Smooth muscle cell (in vitro differentiated cells): ENCODE measurements at regions not wholly inside any gene's neighbourhood (a gene's known extent, or its start where the extent isn't known, plus 50 kb on each side); places are given as distances from the start of the nearest gene placed in this dataset.

ENCODE experiments used
- DNase-seq: peaks from one replicate; lab custom pipeline; 2025; ENCODE audit not compliant: unreplicated experiment; lab: John Stamatoyannopoulos, UW
- H2AFZ ChIP-seq: fragments of 200-600 bp; sonication (generic); 2 replicates; pipeline ENCODE4 v1.6.0; 2016; ENCODE audit warnings: antibody characterized with exemption, low read depth, mild to moderate bottlenecking
- H3F3A ChIP-seq: fragments of 200-600 bp; sonication (generic); 2 replicates; pipeline ENCODE4 v1.6.0; 2017; ENCODE audit warnings: antibody characterized with exemption, low read depth
- H3K27ac ChIP-seq: fragments of 200-600 bp; sonication (generic); 2 replicates; pipeline ENCODE4 v1.5.1; 2016; ENCODE audit warnings: low read depth, mild to moderate bottlenecking
- H3K27me3 ChIP-seq: fragments of 200-600 bp; sonication (generic); 2 replicates; pipeline ENCODE4 v1.6.1; 2016; ENCODE audit warnings: low read depth, mild to moderate bottlenecking
- H3K36me3 ChIP-seq: fragments of 200-600 bp; sonication (generic); 2 replicates; pipeline ENCODE4 v1.5.1; 2016; ENCODE audit warnings: low read depth
- H3K4me1 ChIP-seq: fragments of 200-600 bp; sonication (generic); 2 replicates; pipeline ENCODE4 v1.5.1; 2016; ENCODE audit warnings: low read depth
- H3K4me2 ChIP-seq: fragments of 200-600 bp; sonication (generic); 2 replicates; pipeline ENCODE4 v1.6.0; 2016; ENCODE audit warnings: mild to moderate bottlenecking
- H3K4me3 ChIP-seq: fragments of 200-600 bp; sonication (generic); 2 replicates; pipeline ENCODE4 v1.5.1; 2016; ENCODE audit warnings: mild to moderate bottlenecking
- H3K79me2 ChIP-seq: fragments of 200-600 bp; sonication (generic); 2 replicates; pipeline ENCODE4 v1.6.0; 2016; ENCODE audit warnings: low read depth, mild to moderate bottlenecking
- H3K9ac ChIP-seq: fragments of 200-600 bp; sonication (generic); 2 replicates; pipeline ENCODE4 v1.6.0; 2016; ENCODE audit warnings: low read depth
- H3K9me3 ChIP-seq: fragments of 200-600 bp; sonication (generic); replicated peaks from 2 replicates; pipeline ENCODE4 v1.5.1; 2016; ENCODE audit warnings: low read depth
- H4K20me1 ChIP-seq: fragments of 200-600 bp; sonication (generic); 2 replicates; pipeline ENCODE4 v1.6.0; 2016; ENCODE audit warnings: low read depth
- CTCF ChIP-seq: fragments of 200-600 bp; sonication (generic); IDR thresholded peaks from 2 replicates; pipeline ENCODE4 v1.5.1; 2017; ENCODE audit warnings: borderline replicate concordance, mild to moderate bottlenecking, antibody characterized with exemption; ENCODE audit not compliant: insufficient read depth, poor library complexity, severe bottlenecking
- WGBS: methylation state at CpG from one replicate; pipeline ENCODE4 v1.1.7; 2016; ENCODE audit warnings: low lambda C conversion rate; 5-methylcytosine and 5-hydroxymethylcytosine counted together

- Histone ChIP-seq H3F3A (no peaks in the 10 kb centered on the region), H3K9me3 (no peaks in the 10 kb centered on the region), H3K36me3 (no peaks in the 10 kb centered on the region), H3K27ac (no peak overlapping the region), H3K4me1 (no peaks in the 10 kb centered on the region), H3K4me2 (no peak overlapping the region), H3K79me2 (no peaks in the 10 kb centered on the region), H4K20me1 (no peaks in the 10 kb centered on the region), H3K27me3 (no peaks in the 10 kb centered on the region), H3K4me3 (no peak overlapping the region), H3K9ac (no peak overlapping the region), H2AFZ (no peak overlapping the region)
- no peak for TF ChIP-seq CTCF
- 85% methylated on average over 3 of the region's 3 CpGs for WGBS
- DNase-seq = no peak
These were observed 538.0 kb downstream of the GRIN2A start for GRCh38 chr16:9644258-9644657.

GRCh38 chr16:9645911-9646310, 536.3 kb downstream of the GRIN2A start:
- no peak overlapping the region for H3K4me3 ChIP-seq
- H3K9me3 ChIP-seq = no peaks in the 10 kb centered on the region
- H3K79me2 ChIP-seq = no peaks in the 10 kb centered on the region
- H3K4me1 ChIP-seq = no peaks in the 10 kb centered on the region
- H3F3A ChIP-seq = no peaks in the 10 kb centered on the region
- H3K27ac ChIP-seq = no peak overlapping the region
- 87% methylated on average over 3 of the region's 3 CpGs for WGBS
- no peaks in the 10 kb centered on the region for H4K20me1 ChIP-seq
- no peak overlapping the region for H2AFZ ChIP-seq
- no peaks in the 10 kb centered on the region for H3K27me3 ChIP-seq
- no peak for TF ChIP-seq CTCF
- H3K4me2 ChIP-seq = no peak overlapping the region
- H3K9ac ChIP-seq = no peak overlapping the region
- DNase-seq = no peak
- no peaks in the 10 kb centered on the region for H3K36me3 ChIP-seq

- Histone ChIP-seq H3K4me2 (no peak overlapping the region), H3K27ac (no peak overlapping the region), H3K4me3 (no peak overlapping the region), H3K9me3 (no peaks in the 10 kb centered on the region), H3F3A (no peaks in the 10 kb centered on the region), H4K20me1 (no peaks in the 10 kb centered on the region), H3K79me2 (no peaks in the 10 kb centered on the region), H3K9ac (no peak overlapping the region), H3K36me3 (no peaks in the 10 kb centered on the region), H3K27me3 (no peaks in the 10 kb centered on the region), H3K4me1 (no peaks in the 10 kb centered on the region), H2AFZ (no peak overlapping the region)
- no peak for DNase-seq
- WGBS = 57% methylated on average over 7 of the region's 7 CpGs
- peak; percentile 73 for TF ChIP-seq CTCF
These were observed 534.1 kb downstream of the GRIN2A start for GRCh38 chr16:9647981-9648701.

- Histone ChIP-seq H3K9me3 (no peaks in the 10 kb centered on the region), H3K79me2 (no peaks in the 10 kb centered on the region), H3K27me3 (no peaks in the 10 kb centered on the region), H3K4me1 (no peaks in the 10 kb centered on the region), H3K36me3 (no peaks in the 10 kb centered on the region), H4K20me1 (no peaks in the 10 kb centered on the region), H3K27ac (no peak overlapping the region), H2AFZ (no peak overlapping the region), H3K4me3 (no peak overlapping the region), H3F3A (no peaks in the 10 kb centered on the region), H3K4me2 (no peak overlapping the region), H3K9ac (no peak overlapping the region)
- TF ChIP-seq CTCF = no peak
- WGBS = 58% methylated on average over 1 of the region's 1 CpG
- no peak for DNase-seq
These were observed 531.9 kb downstream of the GRIN2A start for GRCh38 chr16:9650284-9650683.
